Limb (tissue), 2 donors: ENCODE measurements at regions not wholly inside any gene's neighbourhood (a gene's known extent, or its start where the extent isn't known, plus 50 kb on each side); places are given as distances from the start of the nearest gene placed in this dataset.

Experiments
- DNase-seq, 2 donors: peaks; one replicate each; pipeline ENCODE4 v3.0.0-alpha.2; 2016; ENCODE audit errors: extremely low spot score in 2 of 2

DNA sequence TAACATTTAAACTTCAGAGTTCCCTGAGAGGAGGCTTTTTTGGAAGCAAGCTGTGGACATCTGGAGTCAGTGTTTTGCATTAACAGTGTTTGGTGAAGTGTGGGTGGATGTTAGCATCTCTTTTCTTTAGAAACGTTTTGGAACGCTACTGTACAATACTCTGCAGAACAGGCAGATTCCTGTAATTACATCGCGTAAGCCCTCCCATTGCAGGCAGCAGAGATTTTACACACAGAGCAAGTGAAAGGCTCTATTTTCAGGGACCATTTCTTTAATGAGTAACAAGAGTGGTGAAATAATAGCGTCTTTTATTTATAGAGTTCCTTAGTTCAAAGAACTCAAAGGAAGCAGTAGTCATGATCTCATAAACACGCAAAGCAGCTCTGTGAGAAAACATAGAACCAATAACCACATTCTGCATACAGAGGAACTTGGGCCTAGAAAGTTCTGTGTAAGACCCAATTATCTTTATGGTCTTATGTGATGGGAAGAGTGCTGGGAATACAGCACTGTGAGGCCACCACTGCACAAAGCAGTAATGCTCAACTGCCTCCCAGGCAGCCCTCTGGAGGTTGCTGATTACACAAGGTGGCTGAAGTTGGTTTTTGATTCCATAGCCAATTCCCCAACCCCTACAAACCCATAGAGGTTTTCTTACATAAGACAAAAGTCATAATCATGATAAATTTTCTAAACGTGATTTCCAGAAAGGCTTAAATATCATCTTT is 298.7 kb upstream of the EPHA5 start:
- peak in 1 of 2 donors; percentile 48 for DNase-seq

DNA sequence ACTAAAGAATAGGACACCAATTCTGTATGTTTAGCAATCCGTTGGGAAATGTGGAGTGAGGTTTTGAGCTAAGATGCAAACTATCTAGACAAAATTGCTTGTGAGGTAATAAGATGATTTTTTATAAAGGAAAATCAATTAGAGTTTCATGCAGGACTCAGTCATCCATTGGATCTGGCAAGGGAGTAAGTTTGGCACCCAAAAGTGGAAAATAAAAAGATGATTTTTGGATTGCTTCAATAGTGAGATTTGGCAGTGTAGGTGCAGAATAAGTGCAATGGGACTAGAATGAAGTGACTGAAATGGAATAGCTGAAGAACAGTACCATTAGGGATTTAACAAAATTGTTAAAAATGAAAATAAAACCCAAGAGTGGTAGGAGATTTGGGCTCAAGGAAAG is 290.5 kb upstream of the EPHA5 start:
- no peak for DNase-seq

DNA sequence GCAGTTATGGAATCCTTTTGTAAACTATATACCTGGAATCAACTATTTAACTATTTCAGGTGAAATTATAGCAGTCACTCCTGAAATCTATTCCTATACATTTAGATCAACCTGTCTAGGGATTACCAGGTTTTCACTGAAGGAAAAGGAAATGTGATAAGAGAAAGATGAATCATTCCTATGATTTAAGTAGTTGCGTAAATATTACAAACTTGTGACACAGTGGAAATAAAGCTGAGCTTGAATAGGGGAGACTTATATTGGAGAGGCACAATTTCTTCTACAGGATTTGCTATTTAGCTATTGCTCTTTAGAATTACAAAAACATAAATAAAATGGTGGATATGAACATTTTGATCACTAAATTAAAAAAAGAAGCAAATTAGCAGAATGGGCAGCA is 284.1 kb upstream of the EPHA5 start:
- DNase-seq, result no peak

DNA sequence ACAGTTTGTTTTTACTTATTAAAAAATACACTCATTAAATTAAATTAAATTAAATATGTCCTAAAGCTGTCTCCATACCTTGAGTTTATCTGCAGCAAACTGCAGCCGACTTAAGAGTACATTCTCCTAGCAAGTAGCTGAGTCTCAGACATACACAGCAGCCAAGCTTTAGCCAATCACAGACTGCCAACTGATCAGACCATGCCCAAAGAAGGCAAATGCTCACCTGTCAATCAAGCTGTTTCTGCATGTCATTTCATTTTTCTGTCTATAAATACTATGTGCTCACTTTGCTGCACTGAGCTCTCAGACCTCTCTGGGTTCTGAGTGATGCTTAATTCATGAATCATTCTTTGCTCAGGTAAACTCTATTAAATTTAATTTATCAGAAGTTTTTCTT is 280.9 kb upstream of the EPHA5 start:
- no peak for DNase-seq

DNA sequence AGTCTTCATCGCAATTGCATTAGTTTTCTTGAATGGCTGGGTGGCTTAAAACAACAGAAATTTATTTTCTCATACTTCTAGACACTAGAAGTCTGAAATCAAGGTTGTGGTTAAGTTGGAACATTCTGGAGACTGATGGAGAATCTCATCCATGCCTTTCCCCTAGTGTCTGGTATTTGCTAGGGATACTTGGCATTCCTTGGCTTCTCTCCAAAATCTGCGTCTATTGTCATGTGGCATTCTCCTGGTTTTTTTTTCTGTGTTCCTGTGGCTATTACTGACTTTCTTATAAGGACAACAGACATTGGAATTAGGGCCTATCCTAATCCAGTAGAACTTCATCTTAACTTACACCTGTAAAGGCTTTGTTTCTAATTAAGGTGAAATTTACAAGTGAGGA is 272.8 kb upstream of the EPHA5 start:
- DNase-seq, result no peak

DNA sequence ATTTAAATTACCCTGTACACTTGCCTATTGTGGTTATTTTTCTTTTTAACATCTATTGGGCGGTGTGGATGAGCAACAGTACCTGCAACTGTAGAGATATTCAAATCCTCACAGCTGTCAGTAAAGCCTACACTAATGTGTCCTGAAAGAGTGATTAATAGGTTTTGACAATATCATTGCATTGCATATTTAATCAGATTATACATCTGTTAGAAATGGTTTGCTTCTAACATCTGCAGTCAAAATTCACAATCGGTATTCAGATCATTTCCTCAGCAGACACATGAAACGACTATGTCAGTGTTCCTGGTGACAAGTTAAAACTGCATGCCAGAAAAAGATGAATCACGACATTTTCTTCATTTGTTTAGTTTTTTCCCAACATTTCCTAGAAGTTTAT is 254.6 kb upstream of the EPHA5 start:
- DNase-seq, result no peak

DNA sequence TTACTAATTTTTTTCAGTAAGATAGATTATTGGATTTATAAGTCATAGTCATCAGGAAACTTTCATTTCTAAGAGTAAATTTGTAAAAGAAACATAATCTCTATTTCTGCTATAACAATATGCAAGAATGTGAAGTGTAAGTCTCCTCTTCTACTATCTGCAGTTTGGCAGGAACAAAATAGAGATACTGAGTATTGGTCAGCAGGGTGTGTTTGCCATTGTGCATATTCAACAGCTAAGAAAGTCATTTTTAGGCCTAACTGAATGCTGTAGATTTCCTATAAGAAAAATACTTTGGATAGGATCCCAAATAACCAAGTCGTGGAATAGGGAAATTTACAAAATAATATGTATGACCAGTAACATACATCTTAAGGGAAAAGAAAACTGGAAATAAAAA is 253.3 kb upstream of the EPHA5 start:
- no peak for DNase-seq

DNA sequence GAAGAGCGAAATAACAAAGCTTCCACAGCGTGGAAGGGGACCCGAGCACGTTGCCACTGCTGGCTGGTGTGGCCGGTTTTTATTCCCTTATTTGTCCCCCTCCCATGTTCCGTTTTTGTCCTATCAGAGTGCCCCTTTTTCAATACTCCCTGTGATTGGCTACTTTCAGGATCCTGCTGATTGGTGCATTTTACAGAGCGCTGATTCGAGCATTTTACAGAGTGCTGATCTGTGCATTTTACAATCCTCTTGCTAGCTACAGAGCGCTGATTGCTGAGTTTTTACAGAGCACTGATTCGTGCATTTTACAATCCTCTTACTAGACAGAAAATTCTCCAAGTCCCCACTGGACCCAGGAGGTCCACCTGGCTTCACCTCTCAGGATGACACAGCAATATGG is 250.9 kb upstream of the EPHA5 start:
- DNase-seq, result no peak

DNA sequence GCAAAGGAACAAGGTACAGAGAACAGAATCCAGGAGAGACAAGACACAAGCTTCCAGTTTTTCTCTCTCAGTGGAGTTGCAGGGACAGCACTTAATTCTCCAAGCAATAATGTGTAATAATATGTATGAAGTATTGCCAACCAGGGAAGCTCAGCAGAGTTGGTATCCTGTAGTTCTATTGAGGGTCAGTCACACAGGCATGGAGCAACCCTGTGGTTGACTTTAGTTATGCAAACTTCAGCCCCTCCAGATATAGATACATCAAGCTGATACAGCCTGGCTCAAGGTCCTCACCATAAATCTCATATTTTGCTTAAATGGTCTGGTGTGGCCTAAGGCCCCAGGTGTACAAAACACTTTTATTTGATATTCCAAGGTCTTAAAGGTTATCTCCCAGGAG is 248.6 kb upstream of the EPHA5 start:
- no peak for DNase-seq

DNA sequence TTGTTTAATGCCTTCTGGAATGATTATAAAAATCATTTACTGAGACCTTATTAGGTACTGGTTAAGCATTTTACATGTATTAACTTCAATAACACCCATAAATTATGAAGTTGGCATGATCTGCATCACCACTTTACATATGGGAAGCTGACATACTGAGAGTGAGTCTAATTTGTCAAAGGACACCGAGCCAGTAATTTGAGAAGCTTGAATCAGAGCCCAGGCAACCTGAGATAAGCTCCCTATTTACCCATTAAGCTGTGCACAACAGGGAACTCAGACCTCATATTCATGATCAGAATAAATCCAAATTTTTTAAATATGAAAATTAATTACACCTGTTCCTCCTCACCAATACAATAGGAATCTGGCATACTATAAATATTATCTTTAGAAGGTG is 247.9 kb upstream of the EPHA5 start:
- DNase-seq, result no peak

DNA sequence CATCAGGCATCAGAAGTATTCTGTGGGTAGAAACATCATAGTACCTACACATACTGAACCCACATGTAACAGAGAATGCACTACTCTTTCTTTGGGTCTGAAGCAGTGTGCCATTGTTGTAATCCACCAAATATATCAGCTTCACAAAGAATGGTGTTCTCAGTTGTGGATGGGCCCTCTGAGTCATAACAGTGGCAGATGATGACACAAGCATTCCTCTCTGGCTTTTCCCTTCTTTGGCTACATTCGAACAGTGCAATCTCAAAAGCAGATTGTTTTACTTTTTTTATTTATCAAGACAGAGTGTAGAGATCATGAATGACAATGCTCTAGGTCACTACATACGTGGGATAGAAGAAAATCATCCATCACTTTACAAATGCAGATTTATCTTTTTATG is 247.2 kb upstream of the EPHA5 start:
- DNase-seq, result no peak

DNA sequence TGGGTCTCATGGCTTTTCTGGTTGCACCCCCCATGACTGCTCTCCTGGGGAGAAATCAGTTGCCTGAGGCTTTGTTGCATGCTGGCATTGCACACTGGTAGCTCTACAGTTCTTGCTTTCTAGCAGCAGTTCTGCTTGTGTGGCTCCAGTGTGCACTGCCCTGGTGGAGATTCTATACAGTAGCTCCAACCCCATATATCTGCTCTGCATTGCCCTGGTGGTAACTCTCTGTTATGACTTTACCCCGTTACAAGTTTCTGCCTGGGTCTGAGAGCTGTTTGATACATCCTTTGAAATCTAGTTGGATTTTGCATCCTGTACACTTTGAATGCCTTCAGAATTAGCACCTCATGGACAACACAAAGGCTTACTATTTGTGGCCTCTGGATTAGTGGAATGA is 241.4 kb upstream of the EPHA5 start:
- no peak for DNase-seq

DNA sequence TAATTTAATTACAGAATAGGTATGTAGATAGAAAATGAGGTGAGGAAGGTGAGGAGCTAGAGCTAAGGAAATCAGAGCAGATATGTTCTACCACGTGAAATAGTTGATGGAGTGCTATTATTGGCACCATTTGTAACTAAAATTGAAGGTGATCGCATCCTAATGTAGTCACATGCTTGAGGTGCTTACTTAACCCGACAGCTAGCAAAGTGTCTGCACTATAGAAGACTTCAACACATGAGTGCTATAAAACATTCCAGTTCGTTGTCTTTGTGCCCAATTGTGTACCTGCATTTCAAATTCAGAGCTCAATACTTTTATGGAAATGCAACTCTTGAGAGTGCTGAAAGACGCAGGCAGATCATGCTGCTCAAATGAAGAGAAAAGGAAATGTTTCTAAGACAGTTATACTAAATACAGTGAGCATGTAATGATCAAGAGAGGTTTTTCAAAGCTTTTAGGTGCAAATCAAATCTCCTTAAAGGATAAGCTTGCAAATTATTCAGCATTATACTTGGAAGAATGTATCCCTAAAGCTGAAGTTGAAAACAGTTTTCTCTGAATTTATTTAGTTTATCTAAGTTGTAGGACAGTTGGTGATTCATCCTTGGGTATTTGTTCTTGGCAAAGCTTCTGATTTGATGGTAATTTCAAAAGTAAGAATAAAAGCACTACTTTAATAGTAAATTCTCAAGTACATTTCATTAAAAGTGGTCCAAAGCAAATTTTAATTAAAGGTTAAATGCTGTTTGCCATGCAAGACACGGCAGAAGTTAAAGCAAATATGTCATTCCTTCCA is 223.9 kb upstream of the EPHA5 start:
- DNase-seq, result no peak

DNA sequence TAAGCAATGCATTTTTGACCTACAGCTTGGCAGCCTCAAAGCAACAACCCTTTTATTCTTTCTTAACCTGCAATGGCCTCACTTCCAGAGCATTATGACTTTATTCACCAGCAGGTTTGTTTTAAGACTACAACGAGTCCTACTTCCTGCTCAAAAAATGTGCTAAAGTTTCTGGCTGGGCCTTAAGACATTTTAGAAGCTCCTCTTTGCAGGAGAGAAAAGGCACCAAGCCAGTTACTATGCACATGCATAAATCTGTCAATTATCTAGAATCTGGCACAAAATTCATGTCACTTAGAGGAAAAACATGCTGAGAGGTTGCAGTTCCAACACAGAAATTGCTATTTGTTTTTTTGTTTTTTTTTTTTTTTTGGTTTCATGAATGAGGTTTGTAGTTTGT is 223.0 kb upstream of the EPHA5 start:
- no peak for DNase-seq

DNA sequence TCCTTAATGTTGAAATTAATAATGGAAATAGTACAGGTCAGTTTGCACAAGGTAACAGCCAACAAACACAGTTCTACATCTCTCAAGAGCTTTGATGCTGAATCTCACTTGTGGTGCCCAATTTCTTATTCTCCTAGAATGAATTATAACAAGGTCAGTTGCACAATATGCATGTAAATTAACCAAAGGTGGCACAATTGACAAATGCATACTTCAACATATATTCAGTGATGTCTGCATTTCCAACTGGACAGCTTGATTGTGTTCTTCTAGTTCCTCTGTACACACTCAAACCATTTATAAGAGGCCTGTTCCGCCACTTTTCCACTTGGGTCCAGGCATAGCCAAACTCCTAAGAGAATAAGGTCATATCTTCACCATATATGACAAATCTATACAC is 210.3 kb upstream of the EPHA5 start:
- DNase-seq, result no peak

DNA sequence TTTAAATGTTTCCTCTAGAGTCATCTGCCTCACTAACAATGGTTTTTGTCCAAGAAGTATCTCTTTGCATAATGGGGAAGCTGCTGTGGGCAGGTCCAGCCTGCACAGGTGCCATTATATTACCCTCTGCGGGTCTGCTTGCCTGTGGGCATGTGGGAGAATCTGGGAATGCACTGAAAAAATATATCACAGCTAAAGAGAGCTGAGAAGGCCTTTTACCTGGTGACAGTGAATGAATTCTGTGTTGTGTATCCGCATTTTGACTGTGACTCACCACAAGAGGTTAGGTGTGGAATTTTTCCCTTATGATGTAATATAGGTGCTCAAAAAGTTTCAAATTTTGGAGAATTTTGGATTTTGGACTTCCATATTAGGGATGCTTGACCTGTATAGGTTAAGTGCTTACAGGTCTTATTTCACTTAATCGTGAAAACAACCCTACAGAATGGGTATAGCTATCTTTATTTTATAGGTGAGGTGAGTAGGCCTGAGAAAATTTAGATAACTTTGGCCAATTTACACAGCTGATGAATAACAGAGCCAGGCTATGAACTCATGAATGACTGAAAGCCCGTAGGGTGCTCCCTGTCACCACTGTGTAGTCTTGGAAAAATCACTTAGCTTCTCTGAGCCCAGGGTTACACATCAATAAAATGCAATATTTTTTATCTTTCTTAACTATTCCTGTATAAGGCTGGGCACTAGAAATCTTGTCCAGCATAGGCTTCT is 198.0 kb upstream of the EPHA5 start:
- no peak for DNase-seq

DNA sequence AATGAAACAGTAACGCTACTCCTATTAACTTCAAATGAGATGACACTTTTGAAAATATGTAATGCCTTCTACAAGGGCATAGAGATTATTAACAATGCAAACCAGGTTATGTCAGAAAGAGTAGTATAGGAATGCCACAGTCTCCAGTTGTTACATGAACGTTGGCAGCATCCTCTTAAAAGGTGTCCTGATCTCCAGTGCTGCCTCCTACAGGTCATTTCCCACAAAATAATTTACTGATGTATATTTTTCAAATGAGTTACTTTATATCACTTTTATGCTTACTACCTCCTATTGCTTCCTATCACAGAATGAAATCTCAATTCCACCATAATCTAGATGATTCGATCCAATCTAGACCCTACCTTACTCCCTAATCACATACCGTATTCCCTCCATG is 195.2 kb upstream of the EPHA5 start:
- no peak for DNase-seq

DNA sequence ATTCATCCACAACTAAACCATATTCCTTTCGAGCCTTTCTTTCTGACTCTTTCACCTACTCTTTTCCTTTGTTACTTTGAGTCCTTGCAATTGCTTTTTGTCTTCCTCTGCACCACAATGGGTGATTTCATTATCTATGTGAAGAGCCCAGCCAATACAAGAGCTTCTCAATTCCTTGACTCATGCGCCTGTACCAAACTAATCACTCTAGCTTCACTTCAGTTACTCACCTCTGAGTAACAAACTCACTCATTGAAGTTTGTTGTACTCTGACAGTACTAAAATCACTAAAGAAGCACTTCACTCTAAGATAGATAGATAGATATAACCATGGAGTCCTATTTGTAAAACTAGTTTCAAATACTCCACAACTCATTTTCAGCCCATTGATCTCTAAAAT is 191.7 kb upstream of the EPHA5 start:
- no peak for DNase-seq

DNA sequence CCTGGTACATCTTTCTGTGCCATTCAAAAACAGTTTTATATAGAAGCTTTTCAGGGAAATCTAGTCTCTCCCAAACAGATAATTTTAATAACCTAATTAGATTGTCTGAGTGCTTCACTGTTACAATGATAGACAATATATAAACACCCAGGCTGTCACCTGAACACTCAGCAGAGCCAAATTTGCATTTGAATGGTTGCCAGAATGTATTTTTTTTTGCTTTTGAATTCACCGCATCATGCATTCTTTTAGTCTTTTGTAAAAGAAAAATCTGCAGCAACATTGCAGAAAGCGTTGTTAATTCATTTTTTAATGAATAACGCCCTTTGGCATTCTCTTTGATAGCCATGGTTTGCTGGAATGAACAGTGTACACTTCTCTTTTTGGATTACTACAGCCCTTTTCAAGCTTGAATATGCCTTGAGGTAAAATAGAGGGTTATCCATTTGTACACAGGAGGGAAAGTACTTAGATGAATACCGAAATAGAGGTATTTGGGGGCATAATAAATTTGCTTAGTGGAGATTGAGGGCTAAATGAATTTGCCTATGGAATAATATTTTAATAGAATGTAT is 175.0 kb upstream of the EPHA5 start:
- DNase-seq, result no peak

DNA sequence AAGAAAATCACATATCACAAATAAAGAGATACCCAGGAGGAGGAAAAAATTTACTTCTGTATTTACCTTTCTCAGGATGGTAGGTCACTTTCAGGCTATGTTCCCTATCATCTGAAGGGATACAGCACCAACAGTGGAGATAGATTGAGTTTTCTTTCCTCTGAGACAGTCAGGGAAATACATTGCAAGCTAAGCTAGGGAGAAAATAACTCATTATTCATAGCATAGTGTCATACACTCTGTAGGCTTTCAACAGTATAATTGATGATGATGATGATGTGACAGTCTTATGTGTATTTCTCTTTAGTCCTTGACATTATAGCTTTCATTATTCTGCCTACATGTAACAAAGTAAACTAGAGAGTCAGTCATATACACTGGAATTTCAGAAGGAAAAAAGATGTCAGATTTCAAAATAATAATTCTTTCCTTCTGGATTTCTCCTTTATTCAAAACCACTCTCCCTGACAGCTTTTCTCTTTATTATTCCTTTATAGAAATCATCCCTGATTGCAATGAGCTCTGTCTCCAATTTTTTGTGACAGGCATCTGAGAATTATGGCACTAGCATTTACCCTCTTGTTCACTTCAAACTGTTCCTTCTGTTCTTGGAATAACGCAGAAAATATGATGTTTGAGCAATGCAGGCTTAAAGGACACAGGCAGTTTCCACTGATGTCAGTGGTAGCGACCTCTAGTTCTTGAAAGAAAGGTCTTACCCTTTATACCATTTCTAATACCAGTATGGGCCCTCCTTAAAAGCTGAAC is 169.1 kb upstream of the EPHA5 start:
- DNase-seq, result no peak

DNA sequence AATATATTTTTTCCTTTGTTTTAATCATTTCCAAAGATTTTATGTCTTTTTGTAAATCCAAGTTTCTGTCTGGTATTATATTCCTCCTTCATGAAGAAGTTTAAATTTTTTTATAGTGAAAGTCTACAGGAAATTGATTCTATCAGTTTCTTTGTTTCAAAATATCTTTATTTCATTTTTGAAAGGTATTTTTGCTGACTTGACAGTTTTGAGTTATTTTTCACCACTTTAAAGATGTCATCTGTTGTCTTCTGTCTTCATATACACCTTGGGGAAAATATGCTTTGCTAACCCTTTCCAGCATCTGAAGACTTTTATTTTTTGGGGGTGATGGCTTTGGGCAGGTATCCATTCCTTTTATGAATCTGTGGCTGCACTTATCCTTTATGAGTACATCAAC is 164.4 kb upstream of the EPHA5 start:
- no peak for DNase-seq

DNA sequence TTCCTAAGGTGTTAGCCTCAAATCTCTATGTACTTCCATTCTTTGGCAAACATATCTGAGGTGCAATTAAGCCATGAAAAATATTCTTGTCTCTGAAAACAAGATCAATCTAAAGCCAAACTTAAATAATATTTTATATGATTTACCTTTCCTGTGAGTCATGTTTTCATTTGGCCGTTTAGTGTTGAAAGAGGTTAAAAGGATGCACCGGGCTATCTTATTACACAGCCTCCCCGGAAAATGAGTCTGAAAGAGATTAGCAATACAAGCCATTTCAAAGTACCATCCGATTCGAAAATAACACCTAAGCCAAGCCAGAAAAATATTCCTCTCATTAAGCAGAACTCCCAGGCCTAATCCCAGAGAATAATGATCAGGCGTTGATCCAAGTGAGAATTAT is 161.5 kb upstream of the EPHA5 start:
- DNase-seq, result no peak
